Erythroblast (primary cell): ENCODE measurements at regions not wholly inside any gene's neighbourhood (a gene's known extent, or its start where the extent isn't known, plus 50 kb on each side); places are given as distances from the start of the nearest gene placed in this dataset.

Experiments
- GATA1 ChIP-seq: IDR thresholded peaks from 2 replicates; pipeline ENCODE4 v1.6.1; 2011; ENCODE audit warnings: low read depth, mild to moderate bottlenecking, control low read depth, low read length, moderate library complexity
- POLR2A ChIP-seq: IDR thresholded peaks from 2 replicates; pipeline ENCODE4 v1.6.1; 2011; ENCODE audit warnings: mild to moderate bottlenecking, low read length

- TF ChIP-seq POLR2A (no peak), GATA1 (no peak)
Observed at GRCh38 chr10:61343796-61344195, 109.4 kb downstream of the TMEM26 start.
